ENCODE measurements at regions not wholly inside any gene's neighbourhood (a gene's known extent, or its start where the extent isn't known, plus 50 kb on each side); places are given as distances from the start of the nearest gene placed in this dataset.

- no peak overlapping the region for H3K4me3 ChIP-seq (ENCODE audit: low read depth, low read length)
- no peak for TF ChIP-seq CTCF (IDR thresholded peaks at IDR 0.05; ENCODE audit: insufficient read depth, low read length)
- no peak for DNase-seq (ENCODE audit: low read depth)
Measured at GRCh38 chr6:5869261-5869660, 137.5 kb downstream of the NRN1 start.

GRCh38 chr6:5866547-5867051 is 140.1 kb downstream of the NRN1 start:
- TF ChIP-seq CTCF (IDR thresholded peaks at IDR 0.05; ENCODE audit: insufficient read depth, low read length): no peak
- DNase-seq (ENCODE audit: low read depth): peak; percentile 67
- peak overlapping the region; percentile 49 for H3K4me3 ChIP-seq (ENCODE audit: low read depth, low read length)

GRCh38 chr6:5865506-5866031 is 141.2 kb downstream of the NRN1 start:
- no peak for TF ChIP-seq CTCF (IDR thresholded peaks at IDR 0.05; ENCODE audit: insufficient read depth, low read length)
- no peak overlapping the region for H3K4me3 ChIP-seq (ENCODE audit: low read depth, low read length)
- no peak for DNase-seq (ENCODE audit: low read depth)

- TF ChIP-seq CTCF (IDR thresholded peaks at IDR 0.05; ENCODE audit: insufficient read depth, low read length): no peak
- DNase-seq (ENCODE audit: low read depth): no peak
Measured at GRCh38 chr6:5860849-5861248, 145.9 kb downstream of the NRN1 start.

GRCh38 chr6:5855787-5856470 is 150.8 kb downstream of the NRN1 start:
- no peak for TF ChIP-seq CTCF (IDR thresholded peaks at IDR 0.05; ENCODE audit: insufficient read depth, low read length)
- H3K4me3 ChIP-seq (ENCODE audit: low read depth, low read length): no peak overlapping the region
- DNase-seq (ENCODE audit: low read depth): no peak

More at GRCh38 chr6:5860849-5861248, 145.9 kb downstream of the NRN1 start:
- H3K4me3 ChIP-seq (ENCODE audit: low read depth, low read length): no peak overlapping the region

GRCh38 chr6:5854899-5855298 is 151.8 kb downstream of the NRN1 start:
- TF ChIP-seq CTCF (IDR thresholded peaks at IDR 0.05; ENCODE audit: insufficient read depth, low read length): no peak
- H3K4me3 ChIP-seq (ENCODE audit: low read depth, low read length): no peak overlapping the region
- no peak for DNase-seq (ENCODE audit: low read depth)

Measured in fibroblast of the aortic adventitia (primary cell).